Liver (tissue), 8 donors: ENCODE measurements at regions not wholly inside any gene's neighbourhood (a gene's known extent, or its start where the extent isn't known, plus 50 kb on each side); places are given as distances from the start of the nearest gene placed in this dataset.

ENCODE experiments used
- DNase-seq: peaks from one replicate; pipeline ENCODE4 v3.0.0-alpha.2; 2017; ENCODE audit warnings: low spot score
- H3K27ac ChIP-seq, 2 donors: one replicate each; pipeline ENCODE4 v1.7.0; 2013; ENCODE audit warnings: inconsistent platforms in 2 of 2, low read length in 2 of 2, control low read depth in 1 of 2, low read depth in 1 of 2, mild to moderate bottlenecking in 1 of 2
- H3K27me3 ChIP-seq, 4 donors: one replicate each; pipeline versions ENCODE4 v1.6.1 to v1.7.0; 2013; ENCODE audit warnings: low read length in 3 of 4, inconsistent platforms in 1 of 4, mild to moderate bottlenecking in 1 of 4, moderate library complexity in 1 of 4; ENCODE audit not compliant: control insufficient read depth in 4 of 4, insufficient read depth in 4 of 4
- H3K36me3 ChIP-seq, 4 donors: one replicate each; pipeline versions ENCODE4 v1.6.1 to v1.7.0; 2013; ENCODE audit warnings: low read length in 3 of 4, mild to moderate bottlenecking in 3 of 4, low read depth in 1 of 4, moderate library complexity in 1 of 4; ENCODE audit not compliant: control insufficient read depth in 4 of 4, insufficient read depth in 3 of 4
- H3K4me1 ChIP-seq, 4 donors: one replicate each; pipeline versions ENCODE4 v1.6.1 to v1.7.0; 2013; ENCODE audit warnings: low read length in 3 of 4, mild to moderate bottlenecking in 3 of 4, moderate library complexity in 1 of 4; ENCODE audit not compliant: control insufficient read depth in 4 of 4, insufficient read depth in 4 of 4
- H3K4me3 ChIP-seq, 3 donors: one replicate each; pipeline versions ENCODE4 v1.6.1 to v1.7.0; 2013; ENCODE audit warnings: low read length in 3 of 3, control low read depth in 1 of 3, low read depth in 1 of 3, mild to moderate bottlenecking in 1 of 3
- H3K9ac ChIP-seq, 2 donors: one replicate each; pipeline ENCODE4 v1.7.0; 2013; ENCODE audit warnings: low read length in 2 of 2, mild to moderate bottlenecking in 2 of 2, moderate library complexity in 2 of 2, control low read depth in 1 of 2, low read depth in 1 of 2
- H3K9me3 ChIP-seq, 4 donors: one replicate each; pipeline versions ENCODE4 v1.6.1 to v1.7.0; 2013; ENCODE audit warnings: low read length in 3 of 4; ENCODE audit not compliant: control insufficient read depth in 4 of 4
- EGR1 ChIP-seq, 2 donors: IDR thresholded peaks; 2 replicates each; pipeline ENCODE4 v1.6.1; 2016 to 2018; ENCODE audit warnings: antibody characterized with exemption in 2 of 2, low read depth in 2 of 2
- FOXA1 ChIP-seq: IDR thresholded peaks from 2 replicates; pipeline ENCODE4 v1.6.1; 2016; ENCODE audit warnings: antibody characterized with exemption
- FOXA2 ChIP-seq: IDR thresholded peaks from 2 replicates; pipeline ENCODE4 v1.6.1; 2016; ENCODE audit warnings: antibody characterized with exemption
- GABPA ChIP-seq, 2 donors: IDR thresholded peaks in 1 of 2; conservative IDR thresholded peaks in 1 of 2; 2 replicates each; pipeline ENCODE4 v1.6.1; 2016; ENCODE audit warnings: antibody characterized with exemption in 2 of 2, mild to moderate bottlenecking in 1 of 2, moderate library complexity in 1 of 2
- HNF4A ChIP-seq, 2 donors: conservative IDR thresholded peaks; 2 replicates each; pipeline ENCODE4 v1.6.1; 2016; ENCODE audit warnings: antibody characterized with exemption in 2 of 2, mild to moderate bottlenecking in 2 of 2
- HNF4G ChIP-seq: IDR thresholded peaks from 2 replicates; pipeline ENCODE4 v1.6.1; 2016; ENCODE audit warnings: antibody characterized with exemption
- JUND ChIP-seq, 2 donors: IDR thresholded peaks; 2 replicates each; pipeline ENCODE4 v1.6.1; 2016; ENCODE audit warnings: antibody characterized with exemption in 2 of 2
- NR2F2 ChIP-seq: IDR thresholded peaks from 2 replicates; pipeline ENCODE4 v1.6.1; 2016; ENCODE audit warnings: antibody characterized with exemption
- RAD21 ChIP-seq, 2 donors: IDR thresholded peaks; 2 replicates each; pipeline ENCODE4 v1.6.1; 2016; ENCODE audit warnings: antibody characterized with exemption in 2 of 2, mild to moderate bottlenecking in 2 of 2
- RXRA ChIP-seq, 2 donors: IDR thresholded peaks; 2 replicates each; pipeline ENCODE4 v1.6.1; 2017 to 2018; ENCODE audit warnings: antibody characterized with exemption in 2 of 2, mild to moderate bottlenecking in 1 of 2
- SP1 ChIP-seq: IDR thresholded peaks from 2 replicates; pipeline ENCODE4 v1.6.1; 2018; ENCODE audit warnings: antibody characterized with exemption, mild to moderate bottlenecking
- TAF1 ChIP-seq: conservative IDR thresholded peaks from 2 replicates; pipeline ENCODE4 v1.6.1; 2016; ENCODE audit warnings: antibody characterized with exemption, mild to moderate bottlenecking
- YY1 ChIP-seq: IDR thresholded peaks from 2 replicates; pipeline ENCODE4 v1.6.1; 2016; ENCODE audit warnings: antibody characterized with exemption, mild to moderate bottlenecking
- WGBS: extraction: QIAGEN DNeasy Blood & Tissue Kit; methylation state at CpG from one replicate; pipeline ENCODE4 v1.1.7; 2013; 5-methylcytosine and 5-hydroxymethylcytosine counted together
- TF ChIP-seq, protein P1 (sequence below): fragments of 150-350 bp; IDR thresholded peaks from 2 replicates; pipeline ENCODE4 v1.5.1; 2017; ENCODE audit warnings: improper control_type of control experiment, low read depth, low read length; ENCODE audit not compliant: missing input control
- TF ChIP-seq, protein P2 (sequence below): IDR thresholded peaks from 2 replicates; pipeline ENCODE4 v1.6.1; 2016; ENCODE audit warnings: antibody characterized with exemption
- TF ChIP-seq, protein P3 (sequence below): IDR thresholded peaks from 2 replicates; pipeline ENCODE4 v1.6.1; 2016; ENCODE audit warnings: antibody characterized with exemption
- TF ChIP-seq, protein P4 (sequence below): IDR thresholded peaks from 2 replicates; pipeline ENCODE4 v1.6.1; 2016; ENCODE audit warnings: antibody characterized with exemption
- TF ChIP-seq, protein P5 (sequence below): IDR thresholded peaks from 2 replicates; pipeline ENCODE4 v1.6.1; 2016; ENCODE audit warnings: antibody characterized with exemption, mild to moderate bottlenecking
- donor health status: healthy.
- donor health status: healthy.
- donor health status: healthy.
- donor health status: healthy.
- donor health status: healthy.

DNA sequence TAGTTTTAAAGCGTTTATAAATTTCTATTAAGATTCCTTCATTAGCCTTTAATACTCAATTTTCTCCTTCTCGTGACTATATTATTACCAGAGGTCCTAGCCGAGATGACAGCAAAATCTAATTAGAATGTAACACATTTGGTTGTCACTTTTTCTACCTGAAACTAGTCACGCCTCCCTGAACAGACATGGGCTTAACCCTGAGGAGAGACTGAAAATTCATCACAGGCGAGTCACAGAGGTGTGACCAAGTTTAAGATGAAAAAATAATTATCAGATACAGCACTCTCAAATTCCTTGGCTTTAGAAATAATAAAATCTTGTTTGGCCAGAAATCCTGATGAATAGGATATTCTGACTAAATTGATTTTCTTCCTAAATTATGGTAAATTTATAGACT lies 834.4 kb upstream of the SLC39A10 start (continued):
- TF ChIP-seq, protein P1, sequence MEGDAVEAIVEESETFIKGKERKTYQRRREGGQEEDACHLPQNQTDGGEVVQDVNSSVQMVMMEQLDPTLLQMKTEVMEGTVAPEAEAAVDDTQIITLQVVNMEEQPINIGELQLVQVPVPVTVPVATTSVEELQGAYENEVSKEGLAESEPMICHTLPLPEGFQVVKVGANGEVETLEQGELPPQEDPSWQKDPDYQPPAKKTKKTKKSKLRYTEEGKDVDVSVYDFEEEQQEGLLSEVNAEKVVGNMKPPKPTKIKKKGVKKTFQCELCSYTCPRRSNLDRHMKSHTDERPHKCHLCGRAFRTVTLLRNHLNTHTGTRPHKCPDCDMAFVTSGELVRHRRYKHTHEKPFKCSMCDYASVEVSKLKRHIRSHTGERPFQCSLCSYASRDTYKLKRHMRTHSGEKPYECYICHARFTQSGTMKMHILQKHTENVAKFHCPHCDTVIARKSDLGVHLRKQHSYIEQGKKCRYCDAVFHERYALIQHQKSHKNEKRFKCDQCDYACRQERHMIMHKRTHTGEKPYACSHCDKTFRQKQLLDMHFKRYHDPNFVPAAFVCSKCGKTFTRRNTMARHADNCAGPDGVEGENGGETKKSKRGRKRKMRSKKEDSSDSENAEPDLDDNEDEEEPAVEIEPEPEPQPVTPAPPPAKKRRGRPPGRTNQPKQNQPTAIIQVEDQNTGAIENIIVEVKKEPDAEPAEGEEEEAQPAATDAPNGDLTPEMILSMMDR, result no peak
- TF ChIP-seq, protein P2, sequence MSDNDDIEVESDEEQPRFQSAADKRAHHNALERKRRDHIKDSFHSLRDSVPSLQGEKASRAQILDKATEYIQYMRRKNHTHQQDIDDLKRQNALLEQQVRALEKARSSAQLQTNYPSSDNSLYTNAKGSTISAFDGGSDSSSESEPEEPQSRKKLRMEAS, result no peak
- no peak for TF ChIP-seq RXRA (IDR thresholded peaks at IDR 0.05)
- TF ChIP-seq HNF4G, result no peak
- TF ChIP-seq, protein P3, sequence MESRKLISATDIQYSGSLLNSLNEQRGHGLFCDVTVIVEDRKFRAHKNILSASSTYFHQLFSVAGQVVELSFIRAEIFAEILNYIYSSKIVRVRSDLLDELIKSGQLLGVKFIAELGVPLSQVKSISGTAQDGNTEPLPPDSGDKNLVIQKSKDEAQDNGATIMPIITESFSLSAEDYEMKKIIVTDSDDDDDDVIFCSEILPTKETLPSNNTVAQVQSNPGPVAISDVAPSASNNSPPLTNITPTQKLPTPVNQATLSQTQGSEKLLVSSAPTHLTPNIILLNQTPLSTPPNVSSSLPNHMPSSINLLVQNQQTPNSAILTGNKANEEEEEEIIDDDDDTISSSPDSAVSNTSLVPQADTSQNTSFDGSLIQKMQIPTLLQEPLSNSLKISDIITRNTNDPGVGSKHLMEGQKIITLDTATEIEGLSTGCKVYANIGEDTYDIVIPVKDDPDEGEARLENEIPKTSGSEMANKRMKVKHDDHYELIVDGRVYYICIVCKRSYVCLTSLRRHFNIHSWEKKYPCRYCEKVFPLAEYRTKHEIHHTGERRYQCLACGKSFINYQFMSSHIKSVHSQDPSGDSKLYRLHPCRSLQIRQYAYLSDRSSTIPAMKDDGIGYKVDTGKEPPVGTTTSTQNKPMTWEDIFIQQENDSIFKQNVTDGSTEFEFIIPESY, result no peak
- TF ChIP-seq GABPA (IDR thresholded peaks at IDR 0.05 in 1 of 2, conservative IDR thresholded peaks at IDR 0.05 in 1 of 2), result no peak

DNA sequence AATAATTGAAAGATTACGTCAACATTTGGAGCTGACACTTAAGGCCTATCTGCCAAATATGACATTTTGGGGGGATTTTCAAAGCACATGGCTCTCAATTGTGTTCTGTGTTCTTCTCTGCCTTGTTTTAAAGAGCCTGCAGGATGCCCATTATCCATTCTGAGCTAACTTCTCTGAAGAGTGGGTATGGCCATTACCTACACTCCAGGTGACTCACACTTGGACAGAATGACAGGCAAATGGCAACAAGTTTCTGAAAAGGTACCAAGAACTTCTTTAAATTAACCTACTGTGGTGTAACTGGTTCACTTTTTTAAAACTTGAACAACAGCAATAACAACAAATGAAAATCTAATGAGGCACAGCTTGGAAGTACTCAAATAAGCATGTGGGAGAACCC lies 834.9 kb upstream of the SLC39A10 start:
- Histone ChIP-seq H3K4me1 (no peaks in the 10 kb centered on the region), H3K36me3 (no peaks in the 10 kb centered on the region)
- 0% methylated on average over 1 of the region's 1 CpG for WGBS

More for the DNA sequence above, 834.9 kb upstream of the SLC39A10 start:
- DNase-seq, result no peak
- no peak for TF ChIP-seq RAD21 (IDR thresholded peaks at IDR 0.05)
- TF ChIP-seq, protein P4, sequence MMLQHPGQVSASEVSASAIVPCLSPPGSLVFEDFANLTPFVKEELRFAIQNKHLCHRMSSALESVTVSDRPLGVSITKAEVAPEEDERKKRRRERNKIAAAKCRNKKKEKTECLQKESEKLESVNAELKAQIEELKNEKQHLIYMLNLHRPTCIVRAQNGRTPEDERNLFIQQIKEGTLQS, result no peak
- no peak for TF ChIP-seq EGR1 (IDR thresholded peaks at IDR 0.05; ENCODE audit: low read depth in 2 of 2)
- TF ChIP-seq, protein P1, result no peak
- TF ChIP-seq TAF1, result no peak
- TF ChIP-seq YY1, result no peak
- no peak for TF ChIP-seq JUND (IDR thresholded peaks at IDR 0.05)
- no peak for TF ChIP-seq RXRA (IDR thresholded peaks at IDR 0.05)
- TF ChIP-seq, protein P5, sequence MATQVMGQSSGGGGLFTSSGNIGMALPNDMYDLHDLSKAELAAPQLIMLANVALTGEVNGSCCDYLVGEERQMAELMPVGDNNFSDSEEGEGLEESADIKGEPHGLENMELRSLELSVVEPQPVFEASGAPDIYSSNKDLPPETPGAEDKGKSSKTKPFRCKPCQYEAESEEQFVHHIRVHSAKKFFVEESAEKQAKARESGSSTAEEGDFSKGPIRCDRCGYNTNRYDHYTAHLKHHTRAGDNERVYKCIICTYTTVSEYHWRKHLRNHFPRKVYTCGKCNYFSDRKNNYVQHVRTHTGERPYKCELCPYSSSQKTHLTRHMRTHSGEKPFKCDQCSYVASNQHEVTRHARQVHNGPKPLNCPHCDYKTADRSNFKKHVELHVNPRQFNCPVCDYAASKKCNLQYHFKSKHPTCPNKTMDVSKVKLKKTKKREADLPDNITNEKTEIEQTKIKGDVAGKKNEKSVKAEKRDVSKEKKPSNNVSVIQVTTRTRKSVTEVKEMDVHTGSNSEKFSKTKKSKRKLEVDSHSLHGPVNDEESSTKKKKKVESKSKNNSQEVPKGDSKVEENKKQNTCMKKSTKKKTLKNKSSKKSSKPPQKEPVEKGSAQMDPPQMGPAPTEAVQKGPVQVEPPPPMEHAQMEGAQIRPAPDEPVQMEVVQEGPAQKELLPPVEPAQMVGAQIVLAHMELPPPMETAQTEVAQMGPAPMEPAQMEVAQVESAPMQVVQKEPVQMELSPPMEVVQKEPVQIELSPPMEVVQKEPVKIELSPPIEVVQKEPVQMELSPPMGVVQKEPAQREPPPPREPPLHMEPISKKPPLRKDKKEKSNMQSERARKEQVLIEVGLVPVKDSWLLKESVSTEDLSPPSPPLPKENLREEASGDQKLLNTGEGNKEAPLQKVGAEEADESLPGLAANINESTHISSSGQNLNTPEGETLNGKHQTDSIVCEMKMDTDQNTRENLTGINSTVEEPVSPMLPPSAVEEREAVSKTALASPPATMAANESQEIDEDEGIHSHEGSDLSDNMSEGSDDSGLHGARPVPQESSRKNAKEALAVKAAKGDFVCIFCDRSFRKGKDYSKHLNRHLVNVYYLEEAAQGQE, result no peak
- no peak for TF ChIP-seq FOXA1
- TF ChIP-seq HNF4A (conservative IDR thresholded peaks at IDR 0.05), result no peak
- no peak for TF ChIP-seq HNF4G
- TF ChIP-seq, protein P2, result no peak
- TF ChIP-seq FOXA2, result no peak
- TF ChIP-seq GABPA (IDR thresholded peaks at IDR 0.05 in 1 of 2, conservative IDR thresholded peaks at IDR 0.05 in 1 of 2), result no peak
- no peak for TF ChIP-seq SP1
- no peak for TF ChIP-seq NR2F2
- TF ChIP-seq, protein P3, result no peak
- H3K27ac ChIP-seq, result no peak overlapping the region
- H3K4me3 ChIP-seq, result no peak overlapping the region
- H3K27me3 ChIP-seq, result no peaks in the 10 kb centered on the region
- no peaks in the 10 kb centered on the region for H3K9me3 ChIP-seq
- H3K9ac ChIP-seq, result no peak overlapping the region
